Gastrocnemius medialis (tissue), 4 donors: ENCODE measurements at regions not wholly inside any gene's neighbourhood (a gene's known extent, or its start where the extent isn't known, plus 50 kb on each side); places are given as distances from the start of the nearest gene placed in this dataset.

Experiments used
- POLR2A ChIP-seq, 2 donors: fragments of 450-650 bp; IDR thresholded peaks; one replicate each; pipeline ENCODE4 v1.6.1; 2017; ENCODE audit warnings: antibody characterized with exemption in 2 of 2, mild to moderate bottlenecking in 2 of 2, moderate library complexity in 2 of 2
- TF ChIP-seq, protein P1 (sequence below), 5 experiments: fragments of 450-650 bp in 3 of 5; fragments of 200-600 bp in 2 of 5; sonication (generic) in 2 of 5; IDR thresholded peaks in 4 of 5; conservative IDR thresholded peaks in 1 of 5; 1 replicate in 4 of 5; 2 replicates in 1 of 5; pipeline ENCODE4 v1.5.1; 2016 to 2019; ENCODE audit warnings: antibody characterized with exemption in 5 of 5, mild to moderate bottlenecking in 3 of 5, moderate library complexity in 3 of 5

DNA sequence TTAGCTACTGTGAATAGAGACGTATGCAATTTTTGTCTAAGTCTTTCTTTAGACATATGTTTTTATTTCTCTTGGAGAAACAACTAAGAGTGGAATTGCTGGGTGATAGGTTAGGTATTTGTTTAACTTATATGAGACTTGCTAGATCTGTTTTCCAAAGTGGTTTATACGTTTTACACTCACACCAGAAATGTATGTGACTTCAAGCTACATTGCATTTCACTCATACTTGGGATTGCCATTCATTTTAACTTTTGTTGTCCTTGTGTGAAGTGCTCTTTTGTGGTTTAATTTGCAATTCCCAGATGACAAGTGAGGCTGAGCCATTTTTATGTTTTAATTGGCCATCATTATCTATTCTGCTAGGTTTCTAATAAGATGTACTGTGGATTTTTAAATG is 817.2 kb downstream of the GLUD2 start:
- TF ChIP-seq, protein P1, sequence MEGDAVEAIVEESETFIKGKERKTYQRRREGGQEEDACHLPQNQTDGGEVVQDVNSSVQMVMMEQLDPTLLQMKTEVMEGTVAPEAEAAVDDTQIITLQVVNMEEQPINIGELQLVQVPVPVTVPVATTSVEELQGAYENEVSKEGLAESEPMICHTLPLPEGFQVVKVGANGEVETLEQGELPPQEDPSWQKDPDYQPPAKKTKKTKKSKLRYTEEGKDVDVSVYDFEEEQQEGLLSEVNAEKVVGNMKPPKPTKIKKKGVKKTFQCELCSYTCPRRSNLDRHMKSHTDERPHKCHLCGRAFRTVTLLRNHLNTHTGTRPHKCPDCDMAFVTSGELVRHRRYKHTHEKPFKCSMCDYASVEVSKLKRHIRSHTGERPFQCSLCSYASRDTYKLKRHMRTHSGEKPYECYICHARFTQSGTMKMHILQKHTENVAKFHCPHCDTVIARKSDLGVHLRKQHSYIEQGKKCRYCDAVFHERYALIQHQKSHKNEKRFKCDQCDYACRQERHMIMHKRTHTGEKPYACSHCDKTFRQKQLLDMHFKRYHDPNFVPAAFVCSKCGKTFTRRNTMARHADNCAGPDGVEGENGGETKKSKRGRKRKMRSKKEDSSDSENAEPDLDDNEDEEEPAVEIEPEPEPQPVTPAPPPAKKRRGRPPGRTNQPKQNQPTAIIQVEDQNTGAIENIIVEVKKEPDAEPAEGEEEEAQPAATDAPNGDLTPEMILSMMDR (IDR thresholded peaks at IDR 0.05 in 4 of 5, conservative IDR thresholded peaks at IDR 0.05 in 1 of 5) = no peak
- no peak for TF ChIP-seq POLR2A (IDR thresholded peaks at IDR 0.05)
